H1 (cell line): ENCODE measurements at regions not wholly inside any gene's neighbourhood (a gene's known extent, or its start where the extent isn't known, plus 50 kb on each side); places are given as distances from the start of the nearest gene placed in this dataset.

Source experiments
- CHD1 ChIP-seq: IDR thresholded peaks from 2 replicates; pipeline ENCODE4 v1.6.1; 2012; ENCODE audit warnings: low read depth, low read length, improper control_type of control experiment
- CTBP2 ChIP-seq: IDR thresholded peaks from 2 replicates; pipeline ENCODE4 v1.7.0; 2011; ENCODE audit warnings: borderline replicate concordance, mild to moderate bottlenecking, moderate library complexity, mixed read lengths, low read length; ENCODE audit not compliant: insufficient read depth, insufficient read length
- EP300 ChIP-seq, 2 experiments: IDR thresholded peaks; 1 replicate in 1 of 2; 2 replicates in 1 of 2; pipeline ENCODE4 v1.6.1; 2011 to 2012; ENCODE audit warnings: low read depth in 2 of 2, low read length in 2 of 2, mild to moderate bottlenecking in 2 of 2, borderline replicate concordance in 1 of 2, inconsistent platforms in 1 of 2, moderate library complexity in 1 of 2
- JUN ChIP-seq: IDR thresholded peaks from 2 replicates; pipeline ENCODE4 v1.6.1; 2011; ENCODE audit warnings: low read depth, mild to moderate bottlenecking, improper control_type of control experiment, low read length
- POLR2A ChIP-seq, 2 experiments: IDR thresholded peaks; 1 replicate in 1 of 2; 2 replicates in 1 of 2; pipeline ENCODE4 v1.6.1; 2011; ENCODE audit warnings: low read depth in 2 of 2, low read length in 2 of 2, mild to moderate bottlenecking in 2 of 2; ENCODE audit errors: control extremely low read depth in 1 of 2
- RAD21 ChIP-seq, 2 experiments: IDR thresholded peaks in 1 of 2; conservative IDR thresholded peaks in 1 of 2; 2 replicates each; pipeline ENCODE4 v1.6.1; 2011; ENCODE audit warnings: low read depth in 2 of 2, low read length in 2 of 2, improper control_type of control experiment in 1 of 2, inconsistent platforms in 1 of 2, mild to moderate bottlenecking in 1 of 2, moderate library complexity in 1 of 2
- SUZ12 ChIP-seq: fragments of 200-600 bp; sonication (generic); IDR thresholded peaks from 2 replicates; pipeline ENCODE4 v1.6.1; 2012; ENCODE audit warnings: mild to moderate bottlenecking, inconsistent platforms, low read length, moderate library complexity, mixed read lengths
- YY1 ChIP-seq: IDR thresholded peaks from 2 replicates; pipeline ENCODE4 v1.6.1; 2011; ENCODE audit warnings: low read depth, mild to moderate bottlenecking, low read length
- ZNF274 ChIP-seq: IDR thresholded peaks from 2 replicates; pipeline ENCODE4 v1.7.0; 2012; ENCODE audit warnings: low read length, borderline replicate concordance; ENCODE audit errors: extremely low read depth
- TF ChIP-seq, protein P1 (sequence below), 3 experiments: IDR thresholded peaks; 1 replicate in 2 of 3; 2 replicates in 1 of 3; pipeline versions ENCODE4 v1.5.1 to v1.6.1; 2011; ENCODE audit warnings: low read length in 3 of 3, mild to moderate bottlenecking in 3 of 3, inconsistent platforms in 2 of 3, low read depth in 1 of 3, moderate library complexity in 1 of 3; ENCODE audit not compliant: insufficient read depth in 1 of 3; ENCODE audit errors: control extremely low read depth in 1 of 3
- TF ChIP-seq, protein P2 (sequence below): IDR thresholded peaks from 2 replicates; pipeline ENCODE4 v1.6.1; 2011; ENCODE audit warnings: low read depth, mild to moderate bottlenecking, low read length; ENCODE audit not compliant: insufficient read depth

DNA sequence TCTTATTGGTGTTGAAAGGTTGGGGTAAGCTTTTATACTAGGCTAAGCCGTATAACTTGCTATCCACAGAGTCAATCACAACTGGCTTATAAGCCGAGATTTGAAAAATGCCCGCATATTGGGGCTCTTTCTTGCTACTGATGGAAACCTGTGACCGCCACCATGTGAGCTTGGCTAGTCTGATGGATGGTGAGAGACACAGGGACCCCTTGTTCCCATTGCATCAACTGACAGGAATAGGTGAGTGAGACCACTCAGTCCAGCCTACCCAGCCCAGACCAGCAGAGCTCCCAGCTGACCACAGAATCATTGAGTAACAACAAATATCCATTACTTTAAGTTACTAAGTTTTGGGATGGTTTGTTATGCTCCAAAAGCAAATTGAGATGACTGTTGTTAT, 676.4 kb upstream of the HS6ST1 start:
- TF ChIP-seq, protein P1, sequence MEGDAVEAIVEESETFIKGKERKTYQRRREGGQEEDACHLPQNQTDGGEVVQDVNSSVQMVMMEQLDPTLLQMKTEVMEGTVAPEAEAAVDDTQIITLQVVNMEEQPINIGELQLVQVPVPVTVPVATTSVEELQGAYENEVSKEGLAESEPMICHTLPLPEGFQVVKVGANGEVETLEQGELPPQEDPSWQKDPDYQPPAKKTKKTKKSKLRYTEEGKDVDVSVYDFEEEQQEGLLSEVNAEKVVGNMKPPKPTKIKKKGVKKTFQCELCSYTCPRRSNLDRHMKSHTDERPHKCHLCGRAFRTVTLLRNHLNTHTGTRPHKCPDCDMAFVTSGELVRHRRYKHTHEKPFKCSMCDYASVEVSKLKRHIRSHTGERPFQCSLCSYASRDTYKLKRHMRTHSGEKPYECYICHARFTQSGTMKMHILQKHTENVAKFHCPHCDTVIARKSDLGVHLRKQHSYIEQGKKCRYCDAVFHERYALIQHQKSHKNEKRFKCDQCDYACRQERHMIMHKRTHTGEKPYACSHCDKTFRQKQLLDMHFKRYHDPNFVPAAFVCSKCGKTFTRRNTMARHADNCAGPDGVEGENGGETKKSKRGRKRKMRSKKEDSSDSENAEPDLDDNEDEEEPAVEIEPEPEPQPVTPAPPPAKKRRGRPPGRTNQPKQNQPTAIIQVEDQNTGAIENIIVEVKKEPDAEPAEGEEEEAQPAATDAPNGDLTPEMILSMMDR (IDR thresholded peaks at IDR 0.05; ENCODE audit: control extremely low read depth in 1 of 3, insufficient read depth in 1 of 3, low read depth in 1 of 3, low read length in 3 of 3) = no peak
- TF ChIP-seq SUZ12 = no peak
- TF ChIP-seq, protein P2, sequence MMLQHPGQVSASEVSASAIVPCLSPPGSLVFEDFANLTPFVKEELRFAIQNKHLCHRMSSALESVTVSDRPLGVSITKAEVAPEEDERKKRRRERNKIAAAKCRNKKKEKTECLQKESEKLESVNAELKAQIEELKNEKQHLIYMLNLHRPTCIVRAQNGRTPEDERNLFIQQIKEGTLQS = no peak
- no peak for TF ChIP-seq POLR2A (IDR thresholded peaks at IDR 0.05; ENCODE audit: control extremely low read depth in 1 of 2, low read depth in 2 of 2, low read length in 2 of 2)
- no peak for TF ChIP-seq ZNF274
- no peak for TF ChIP-seq EP300 (IDR thresholded peaks at IDR 0.05; ENCODE audit: borderline replicate concordance in 1 of 2, low read depth in 2 of 2, low read length in 2 of 2)
- TF ChIP-seq RAD21 (IDR thresholded peaks at IDR 0.05 in 1 of 2, conservative IDR thresholded peaks at IDR 0.05 in 1 of 2; ENCODE audit: low read depth in 2 of 2, low read length in 2 of 2) = no peak
- TF ChIP-seq CTBP2 = no peak
- TF ChIP-seq CHD1 = no peak
- TF ChIP-seq JUN = no peak
- no peak for TF ChIP-seq YY1
